H9 (cell line): ENCODE measurements at regions not wholly inside any gene's neighbourhood (a gene's known extent, or its start where the extent isn't known, plus 50 kb on each side); places are given as distances from the start of the nearest gene placed in this dataset.

Experiments used
- DNase-seq: peaks from one replicate; pipeline ENCODE4 v3.0.0-alpha.2; 2017
- H2AFZ ChIP-seq: one replicate; pipeline ENCODE4 v1.6.1; 2013; ENCODE audit warnings: mild to moderate bottlenecking, low read length, control low read depth, moderate library complexity
- H2AK5ac ChIP-seq: 2 replicates; pipeline ENCODE4 v1.6.1; 2013; ENCODE audit warnings: low read length, control low read depth, mixed read lengths; ENCODE audit not compliant: insufficient read length
- H2BK120ac ChIP-seq: one replicate; pipeline ENCODE4 v1.6.1; 2013; ENCODE audit warnings: low read depth, mild to moderate bottlenecking, low read length, control low read depth, inconsistent platforms; ENCODE audit not compliant: poor library complexity, severe bottlenecking
- H2BK12ac ChIP-seq: 2 replicates; pipeline ENCODE4 v1.6.1; 2013; ENCODE audit warnings: low read length, control low read depth, mixed read lengths, low read depth; ENCODE audit not compliant: insufficient read length
- H2BK15ac ChIP-seq: 2 replicates; pipeline ENCODE4 v1.6.1; 2013; ENCODE audit warnings: low read depth, low read length, control low read depth
- H2BK20ac ChIP-seq: one replicate; pipeline ENCODE4 v1.6.1; 2013; ENCODE audit warnings: low read depth, mild to moderate bottlenecking, low read length, control low read depth, inconsistent platforms; ENCODE audit not compliant: poor library complexity, severe bottlenecking
- H2BK5ac ChIP-seq: 2 replicates; pipeline ENCODE4 v1.6.1; 2013; ENCODE audit warnings: low read length, control low read depth, mixed read lengths; ENCODE audit not compliant: insufficient read length
- H3K14ac ChIP-seq: 2 replicates; pipeline ENCODE4 v1.6.1; 2013; ENCODE audit warnings: low read length, control low read depth; ENCODE audit not compliant: insufficient read depth
- H3K18ac ChIP-seq: 2 replicates; pipeline ENCODE4 v1.6.1; 2013; ENCODE audit warnings: low read depth, mild to moderate bottlenecking, mixed read lengths, low read length, control low read depth; ENCODE audit not compliant: insufficient read length
- H3K23ac ChIP-seq: 2 replicates; pipeline ENCODE4 v1.6.1; 2013; ENCODE audit warnings: low read length, control low read depth, mixed read lengths, low read depth; ENCODE audit not compliant: insufficient read length
- H3K23me2 ChIP-seq: 2 replicates; pipeline ENCODE4 v1.6.1; 2013; ENCODE audit warnings: low read depth, mild to moderate bottlenecking, mixed read lengths, low read length, control low read depth; ENCODE audit not compliant: insufficient read length, poor library complexity, severe bottlenecking
- H3K27ac ChIP-seq: 2 replicates; pipeline ENCODE4 v1.5.1; 2013; ENCODE audit warnings: low read length, control low read depth, mixed read lengths, low read depth; ENCODE audit not compliant: insufficient read length
- H3K27me3 ChIP-seq: 2 replicates; pipeline ENCODE4 v1.6.1; 2013; ENCODE audit warnings: low read length, control low read depth, inconsistent platforms; ENCODE audit not compliant: insufficient read depth
- H3K4ac ChIP-seq: 2 replicates; pipeline ENCODE4 v1.6.1; 2013; ENCODE audit warnings: low read depth, mild to moderate bottlenecking, control low read depth, inconsistent platforms, low read length, moderate library complexity
- H3K4me1 ChIP-seq: 2 replicates; pipeline ENCODE4 v1.6.1; 2013; ENCODE audit warnings: low read length, control low read depth, inconsistent platforms; ENCODE audit not compliant: insufficient read depth
- H3K4me2 ChIP-seq: 2 replicates; pipeline ENCODE4 v1.6.1; 2013; ENCODE audit warnings: low read length, control low read depth, mixed read lengths; ENCODE audit not compliant: insufficient read length, insufficient read depth
- H3K56ac ChIP-seq: 2 replicates; pipeline ENCODE4 v1.6.1; 2013; ENCODE audit warnings: low read depth, mild to moderate bottlenecking, mixed read lengths, low read length, control low read depth; ENCODE audit not compliant: insufficient read length
- H3K79me1 ChIP-seq: 2 replicates; pipeline ENCODE4 v1.6.1; 2013; ENCODE audit warnings: low read depth, mild to moderate bottlenecking, moderate library complexity, low read length, control low read depth, inconsistent platforms; ENCODE audit not compliant: insufficient read depth, poor library complexity, severe bottlenecking
- H3K79me2 ChIP-seq: 2 replicates; pipeline ENCODE4 v1.6.1; 2013; ENCODE audit warnings: low read length, control low read depth, inconsistent platforms; ENCODE audit not compliant: insufficient read depth
- H3K9ac ChIP-seq: 2 replicates; pipeline ENCODE4 v1.6.1; 2013; ENCODE audit warnings: low read length, control low read depth, mixed read lengths; ENCODE audit not compliant: insufficient read length; ENCODE audit errors: extremely low read depth
- H3K9me3 ChIP-seq: one replicate; pipeline ENCODE4 v1.6.1; 2013; ENCODE audit warnings: low read depth, low read length, inconsistent platforms; ENCODE audit not compliant: control insufficient read depth
- H3T11ph ChIP-seq: one replicate; pipeline ENCODE4 v1.6.1; 2013; ENCODE audit warnings: mild to moderate bottlenecking, low read length, control low read depth, inconsistent platforms
- H4K20me1 ChIP-seq: one replicate; pipeline ENCODE4 v1.6.1; 2013; ENCODE audit not compliant: control insufficient read depth, insufficient read length, insufficient read depth
- H4K5ac ChIP-seq: 2 replicates; pipeline ENCODE4 v1.6.1; 2013; ENCODE audit warnings: low read depth, mild to moderate bottlenecking, mixed read lengths, low read length, control low read depth; ENCODE audit not compliant: insufficient read length
- H4K8ac ChIP-seq: replicated peaks from 2 replicates; pipeline ENCODE4 v1.6.1; 2013; ENCODE audit warnings: low read length, control low read depth, mixed read lengths, low read depth; ENCODE audit not compliant: insufficient read length
- H4K91ac ChIP-seq: 2 replicates; pipeline ENCODE4 v1.6.1; 2013; ENCODE audit warnings: low read depth, mild to moderate bottlenecking, moderate library complexity, mixed read lengths, low read length, control low read depth; ENCODE audit not compliant: insufficient read length
- H3K27ac Mint-ChIP-seq, 3 experiments: 2 replicates in 2 of 3; 3 replicates in 1 of 3; pipeline ENCODE4 v1.8.0; 2020 to 2021; ENCODE audit warnings: mixed read lengths in 3 of 3, mild to moderate bottlenecking in 1 of 3, moderate library complexity in 1 of 3
- H3K27me3 Mint-ChIP-seq: 2 replicates; pipeline ENCODE4 v1.8.0; 2021; ENCODE audit warnings: low read depth, mild to moderate bottlenecking, moderate library complexity, mixed read lengths
- H3K36me3 Mint-ChIP-seq, 3 experiments: 2 replicates in 2 of 3; 3 replicates in 1 of 3; pipeline ENCODE4 v1.8.0; 2020 to 2021; ENCODE audit warnings: low read depth in 3 of 3, mixed read lengths in 3 of 3; ENCODE audit not compliant: insufficient read depth in 1 of 3
- H3K4me1 Mint-ChIP-seq, 2 experiments: 2 replicates each; pipeline ENCODE4 v1.8.0; 2020; ENCODE audit warnings: mixed read lengths in 2 of 2
- H3K4me3 Mint-ChIP-seq, 2 experiments: 2 replicates in 1 of 2; 3 replicates in 1 of 2; pipeline ENCODE4 v1.8.0; 2020 to 2021; ENCODE audit warnings: mild to moderate bottlenecking in 2 of 2, mixed read lengths in 2 of 2, moderate library complexity in 1 of 2
- H3K9me3 Mint-ChIP-seq, 2 experiments: 2 replicates in 1 of 2; 3 replicates in 1 of 2; pipeline ENCODE4 v1.8.0; 2020; ENCODE audit warnings: mild to moderate bottlenecking in 2 of 2, mixed read lengths in 2 of 2, moderate library complexity in 1 of 2
- CTCF ChIP-seq: fragments of 200-600 bp; sonication (generic); conservative IDR thresholded peaks from 3 replicates; pipeline ENCODE4 v1.8.0; 2021; ENCODE audit warnings: antibody characterized with exemption, mild to moderate bottlenecking
- WGBS: extraction: QIAGEN DNeasy Blood & Tissue Kit; methylation state at CpG from one replicate; pipeline ENCODE4 v1.1.7; 2013; ENCODE audit warnings: missing lambda C conversion rate, low lambda C conversion rate, mixed read lengths; ENCODE audit not compliant: insufficient read length; ENCODE audit errors: extremely low coverage; 5-methylcytosine and 5-hydroxymethylcytosine counted together

GRCh38 chr10:34905200-34905927 is 90.3 kb upstream of the PARD3 start:
- Histone ChIP-seq H4K20me1 (no peaks in the 10 kb centered on the region), H3K4me1 (peaks cover 7% of the 10 kb centered on the region; the same call in 1 of the 2 replicates), H3K27me3 (no peaks in the 10 kb centered on the region), H3K23me2 (no peaks in the 10 kb centered on the region), H3K79me1 (no peaks in the 10 kb centered on the region), H3T11ph (no peak overlapping the region), H3K9ac (no peak overlapping the region), H3K4ac (no peak overlapping the region), H3K56ac (no peak overlapping the region), H3K27ac (no peak overlapping the region), H2BK20ac (no peak overlapping the region), H2BK120ac (no peak overlapping the region), H3K23ac (no peak overlapping the region), H2BK12ac (no peak overlapping the region), H3K4me2 (no peak overlapping the region), H2BK15ac (no peak overlapping the region), H4K8ac (no peak overlapping the region), H3K79me2 (no peaks in the 10 kb centered on the region), H3K18ac (peak overlapping the region; percentile 49), H2BK5ac (peak overlapping the region; percentile 33), H4K91ac (no peak overlapping the region), H2AK5ac (no peak overlapping the region), H2AFZ (peak overlapping the region; percentile 54), H4K5ac (no peak overlapping the region), H3K9me3 (no peaks in the 10 kb centered on the region), H3K14ac (no peak overlapping the region)
- no peaks in the 10 kb centered on the region for H3K36me3 Mint-ChIP-seq
- no peaks in the 10 kb centered on the region for H3K9me3 Mint-ChIP-seq
- DNase-seq, result no peak
- no peak overlapping the region; a peak in 1 of 5 replicates for H3K4me3 Mint-ChIP-seq
- peak overlapping the region in 2 of 3 experiments; percentile 81 to 83; a peak in 4 of 7 replicates for H3K27ac Mint-ChIP-seq
- peaks cover 19 to 21% of the 10 kb centered on the region in 2 experiments for H3K4me1 Mint-ChIP-seq
- 0 out of 3 replicates have a peak, but pooled peaks have one; percentile 17 for TF ChIP-seq CTCF
- WGBS, result 100% methylated on average over 1 of the region's 9 CpGs
- H3K27me3 Mint-ChIP-seq, result no peaks in the 10 kb centered on the region
